ENCODE measurements at regions not wholly inside any gene's neighbourhood (a gene's known extent, or its start where the extent isn't known, plus 50 kb on each side); places are given as distances from the start of the nearest gene placed in this dataset.

GRCh38 chr16:22751685-22752084 is 62.3 kb upstream of the HS3ST2 start:
- peaks cover 5 to 8% (median 7%) of the 10 kb centered on the region in 3 donors for H3K27me3 Mint-ChIP-seq (ENCODE audit: low read depth in 3 of 3)
- Histone ChIP-seq H4K20me1 (ENCODE audit: insufficient read depth, low read length) (no peaks in the 10 kb centered on the region), H3K36me3 (replicated peaks in 1 of 2; ENCODE audit: control insufficient read depth in 1 of 2, insufficient read depth in 2 of 2, low read length in 2 of 2) (no peaks in the 10 kb centered on the region), H3K27me3 (ENCODE audit: control insufficient read depth in 2 of 2, insufficient read depth in 2 of 2, low read length in 2 of 2) (peaks cover 0 to 3% of the 10 kb centered on the region in 2 donors), H3K4me3 (replicated peaks in 1 of 3; ENCODE audit: low read depth in 2 of 3, low read length in 3 of 3) (no peak overlapping the region), H3K4me2 (replicated peaks; ENCODE audit: extremely low read depth, low read length, poor library complexity, severe bottlenecking) (no peak overlapping the region), H3K9ac (ENCODE audit: insufficient read depth, low read length, poor library complexity, severe bottlenecking) (no peak overlapping the region), H3K27ac (ENCODE audit: low read depth in 1 of 2, low read length in 2 of 2) (no peak overlapping the region), H3K79me2 (ENCODE audit: insufficient read depth, low read length) (no peaks in the 10 kb centered on the region), H3K9me3 (replicated peaks in 1 of 2; ENCODE audit: control insufficient read depth in 1 of 2, insufficient read depth in 1 of 2, low read length in 2 of 2) (no peaks in the 10 kb centered on the region), H3K4me1 (ENCODE audit: control insufficient read depth in 1 of 2, insufficient read depth in 2 of 2, low read length in 2 of 2) (no peaks in the 10 kb centered on the region), H2AFZ (ENCODE audit: insufficient read depth, low read depth, low read length, poor library complexity, severe bottlenecking) (no peak overlapping the region)
- H3K4me1 Mint-ChIP-seq = no peaks in the 10 kb centered on the region
- H3K36me3 Mint-ChIP-seq = no peaks in the 10 kb centered on the region
- 78% methylated on average over 2 of the region's 2 CpGs for WGBS (ENCODE audit: insufficient coverage)
- no peak for DNase-seq
- H3K4me3 Mint-ChIP-seq = no peak overlapping the region
- no peak for TF ChIP-seq CTCF (IDR thresholded peaks at IDR 0.05)
- H3K27ac Mint-ChIP-seq = no peak overlapping the region
- intact Hi-C loops (cut with micrococcal nuclease) = no loop called here
- H3K9me3 Mint-ChIP-seq = peaks cover 0 to 13% (median 6%) of the 10 kb centered on the region in 7 donors

GRCh38 chr16:22753451-22753850 is 60.5 kb upstream of the HS3ST2 start:
- H3K79me2 ChIP-seq (ENCODE audit: insufficient read depth, low read length) = no peaks in the 10 kb centered on the region
- WGBS (ENCODE audit: insufficient coverage) = 86% methylated on average over 1 of the region's 2 CpGs
- Mint-ChIP-seq H3K27me3 (ENCODE audit: low read depth in 3 of 3) (peaks cover 5 to 10% (median 9%) of the 10 kb centered on the region in 3 donors), H3K4me3 (no peak overlapping the region), H3K4me1 (no peaks in the 10 kb centered on the region), H3K9me3 (peaks cover 0 to 13% (median 6%) of the 10 kb centered on the region in 7 donors), H3K27ac (no peak overlapping the region), H3K36me3 (no peaks in the 10 kb centered on the region)
- no peak overlapping the region for H3K27ac ChIP-seq (ENCODE audit: low read depth in 1 of 2, low read length in 2 of 2)
- H3K27me3 ChIP-seq (ENCODE audit: control insufficient read depth in 2 of 2, insufficient read depth in 2 of 2, low read length in 2 of 2) = peaks cover 0 to 3% of the 10 kb centered on the region in 2 donors
- intact Hi-C loops (cut with micrococcal nuclease) = no loop called here
- H3K9me3 ChIP-seq (replicated peaks in 1 of 2; ENCODE audit: control insufficient read depth in 1 of 2, insufficient read depth in 1 of 2, low read length in 2 of 2) = no peaks in the 10 kb centered on the region
- H3K36me3 ChIP-seq (replicated peaks in 1 of 2; ENCODE audit: control insufficient read depth in 1 of 2, insufficient read depth in 2 of 2, low read length in 2 of 2) = no peaks in the 10 kb centered on the region
- TF ChIP-seq CTCF (IDR thresholded peaks at IDR 0.05) = no peak
- H3K4me3 ChIP-seq (replicated peaks in 1 of 3; ENCODE audit: low read depth in 2 of 3, low read length in 3 of 3) = no peak overlapping the region
- H4K20me1 ChIP-seq (ENCODE audit: insufficient read depth, low read length) = no peaks in the 10 kb centered on the region
- no peak for DNase-seq
- no peaks in the 10 kb centered on the region for H3K4me1 ChIP-seq (ENCODE audit: control insufficient read depth in 1 of 2, insufficient read depth in 2 of 2, low read length in 2 of 2)
- no peak overlapping the region for H3K9ac ChIP-seq (ENCODE audit: insufficient read depth, low read length, poor library complexity, severe bottlenecking)
- no peak overlapping the region for H3K4me2 ChIP-seq (replicated peaks; ENCODE audit: extremely low read depth, low read length, poor library complexity, severe bottlenecking)
- H2AFZ ChIP-seq (ENCODE audit: insufficient read depth, low read depth, low read length, poor library complexity, severe bottlenecking) = no peak overlapping the region

All from CD14-positive monocyte (primary cell).